GM06990 (cell line): ENCODE measurements at regions not wholly inside any gene's neighbourhood (a gene's known extent, or its start where the extent isn't known, plus 50 kb on each side); places are given as distances from the start of the nearest gene placed in this dataset.

Experiments used
- DNase-seq: peaks from one replicate; pipeline ENCODE4 v3.0.0-alpha.2; 2011; ENCODE audit not compliant: insufficient read length; ENCODE audit errors: extremely low read depth
- H3K27me3 ChIP-seq: replicated peaks from 2 replicates; pipeline ENCODE4 v1.6.0; 2011; ENCODE audit warnings: low read length; ENCODE audit not compliant: control insufficient read depth, insufficient read depth
- H3K36me3 ChIP-seq: 2 replicates; pipeline ENCODE4 v1.5.1; 2011; ENCODE audit warnings: low read length; ENCODE audit not compliant: control insufficient read depth, insufficient read depth
- H3K4me3 ChIP-seq: replicated peaks from 2 replicates; pipeline ENCODE4 v1.5.1; 2011; ENCODE audit warnings: low read depth, mild to moderate bottlenecking, control low read depth, low read length
- TF ChIP-seq, protein P1 (sequence below): IDR thresholded peaks from 2 replicates; pipeline ENCODE4 v1.5.1; 2011; ENCODE audit warnings: low read length, control low read depth, mild to moderate bottlenecking, inconsistent platforms; ENCODE audit not compliant: insufficient read depth, poor library complexity, severe bottlenecking

GRCh38 chr1:238549137-238549536 is 658.4 kb upstream of the ZP4 start:
- H3K36me3 ChIP-seq: no peaks in the 10 kb centered on the region
- TF ChIP-seq, protein P1, sequence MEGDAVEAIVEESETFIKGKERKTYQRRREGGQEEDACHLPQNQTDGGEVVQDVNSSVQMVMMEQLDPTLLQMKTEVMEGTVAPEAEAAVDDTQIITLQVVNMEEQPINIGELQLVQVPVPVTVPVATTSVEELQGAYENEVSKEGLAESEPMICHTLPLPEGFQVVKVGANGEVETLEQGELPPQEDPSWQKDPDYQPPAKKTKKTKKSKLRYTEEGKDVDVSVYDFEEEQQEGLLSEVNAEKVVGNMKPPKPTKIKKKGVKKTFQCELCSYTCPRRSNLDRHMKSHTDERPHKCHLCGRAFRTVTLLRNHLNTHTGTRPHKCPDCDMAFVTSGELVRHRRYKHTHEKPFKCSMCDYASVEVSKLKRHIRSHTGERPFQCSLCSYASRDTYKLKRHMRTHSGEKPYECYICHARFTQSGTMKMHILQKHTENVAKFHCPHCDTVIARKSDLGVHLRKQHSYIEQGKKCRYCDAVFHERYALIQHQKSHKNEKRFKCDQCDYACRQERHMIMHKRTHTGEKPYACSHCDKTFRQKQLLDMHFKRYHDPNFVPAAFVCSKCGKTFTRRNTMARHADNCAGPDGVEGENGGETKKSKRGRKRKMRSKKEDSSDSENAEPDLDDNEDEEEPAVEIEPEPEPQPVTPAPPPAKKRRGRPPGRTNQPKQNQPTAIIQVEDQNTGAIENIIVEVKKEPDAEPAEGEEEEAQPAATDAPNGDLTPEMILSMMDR: no peak
- DNase-seq: no peak
- no peak overlapping the region for H3K4me3 ChIP-seq
- H3K27me3 ChIP-seq: no peaks in the 10 kb centered on the region

DNA sequence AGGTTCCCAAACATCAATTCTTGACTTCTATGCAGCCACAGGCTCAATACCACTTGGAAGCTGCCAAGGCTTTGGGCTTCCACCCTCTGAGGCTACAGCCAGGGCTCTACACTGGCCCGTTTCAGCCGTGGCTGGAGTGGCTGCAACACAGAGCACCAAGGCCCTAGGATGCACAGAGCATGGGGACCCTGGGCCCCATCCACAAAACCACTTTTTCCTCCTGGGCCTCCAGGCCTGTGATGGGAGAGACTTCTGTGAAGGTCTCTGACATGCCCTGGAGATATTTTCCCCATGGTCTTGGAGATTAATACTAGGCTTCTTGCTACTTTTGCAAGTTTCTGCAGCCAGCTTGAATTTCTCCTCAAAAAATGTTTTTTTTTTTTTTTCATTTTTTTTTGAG is 655.4 kb upstream of the ZP4 start:
- Histone ChIP-seq H3K27me3 (no peaks in the 10 kb centered on the region), H3K4me3 (no peak overlapping the region), H3K36me3 (no peaks in the 10 kb centered on the region)
- no peak for DNase-seq
- TF ChIP-seq, protein P1: no peak

DNA sequence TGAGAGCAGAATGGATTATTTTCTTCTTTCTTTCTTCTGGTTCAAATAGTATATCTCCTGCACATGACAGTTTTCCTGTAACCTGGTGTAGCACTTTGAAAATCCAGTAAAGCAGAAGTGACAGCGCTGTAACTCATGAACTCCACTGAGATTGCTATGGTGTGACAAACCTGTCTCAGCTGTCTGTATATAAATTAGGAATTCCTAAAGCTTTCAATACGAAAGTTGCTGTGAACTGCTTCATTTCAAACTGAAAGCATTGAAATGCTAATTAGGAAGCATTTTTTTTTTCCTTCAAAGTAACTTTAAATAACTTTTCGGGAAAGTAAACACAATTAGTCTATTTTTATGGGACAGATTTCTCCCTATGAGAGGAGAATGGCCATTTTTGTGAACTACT is 646.9 kb upstream of the ZP4 start:
- no peak for DNase-seq
- TF ChIP-seq, protein P1: no peak
- Histone ChIP-seq H3K36me3 (no peaks in the 10 kb centered on the region), H3K27me3 (no peaks in the 10 kb centered on the region), H3K4me3 (no peak overlapping the region)

GRCh38 chr1:238530209-238530851 is 639.6 kb upstream of the ZP4 start:
- H3K36me3 ChIP-seq: no peaks in the 10 kb centered on the region
- DNase-seq: peak; percentile 1
- TF ChIP-seq, protein P1: no peak
- no peaks in the 10 kb centered on the region for H3K27me3 ChIP-seq
- no peak overlapping the region for H3K4me3 ChIP-seq

- no peak for DNase-seq
- H3K27me3 ChIP-seq: no peaks in the 10 kb centered on the region
- H3K36me3 ChIP-seq: no peaks in the 10 kb centered on the region
- TF ChIP-seq, protein P1: no peak
- no peak overlapping the region for H3K4me3 ChIP-seq
These were observed 627.0 kb upstream of the ZP4 start for GRCh38 chr1:238517711-238518110.

GRCh38 chr1:238501290-238501689 is 610.6 kb upstream of the ZP4 start:
- Histone ChIP-seq H3K27me3 (no peaks in the 10 kb centered on the region), H3K4me3 (no peak overlapping the region), H3K36me3 (no peaks in the 10 kb centered on the region)
- DNase-seq: no peak
- TF ChIP-seq, protein P1: no peak
